ENCODE measurements at regions not wholly inside any gene's neighbourhood (a gene's known extent, or its start where the extent isn't known, plus 50 kb on each side); places are given as distances from the start of the nearest gene placed in this dataset.

GRCh38 chr9:4386819-4387218, 87.0 kb upstream of the GLIS3 start:
- TF ChIP-seq CTCF (CRISPR knock-in tag; IDR thresholded peaks at IDR 0.05) (no peak), NONO (IDR thresholded peaks at IDR 0.05) (no peak), NONO (CRISPR knock-in tag; conservative IDR thresholded peaks at IDR 0.05) (no peak), CEBPB (IDR thresholded peaks at IDR 0.05; ENCODE audit: borderline replicate concordance, low read depth, low read length) (no peak), ZC3H13 (CRISPR knock-in tag; IDR thresholded peaks at IDR 0.05) (no peak), ZNF121 (CRISPR knock-in tag; IDR thresholded peaks at IDR 0.05) (no peak), POLR2A (IDR thresholded peaks at IDR 0.05; ENCODE audit: insufficient read depth in 1 of 2, low read depth in 2 of 2, low read length in 2 of 2) (no peak), CREB3 (CRISPR knock-in tag; IDR thresholded peaks at IDR 0.05) (no peak), JUNB (CRISPR knock-in tag; IDR thresholded peaks at IDR 0.05; ENCODE audit: borderline replicate concordance) (no peak)
- TF ChIP-seq, protein P1, sequence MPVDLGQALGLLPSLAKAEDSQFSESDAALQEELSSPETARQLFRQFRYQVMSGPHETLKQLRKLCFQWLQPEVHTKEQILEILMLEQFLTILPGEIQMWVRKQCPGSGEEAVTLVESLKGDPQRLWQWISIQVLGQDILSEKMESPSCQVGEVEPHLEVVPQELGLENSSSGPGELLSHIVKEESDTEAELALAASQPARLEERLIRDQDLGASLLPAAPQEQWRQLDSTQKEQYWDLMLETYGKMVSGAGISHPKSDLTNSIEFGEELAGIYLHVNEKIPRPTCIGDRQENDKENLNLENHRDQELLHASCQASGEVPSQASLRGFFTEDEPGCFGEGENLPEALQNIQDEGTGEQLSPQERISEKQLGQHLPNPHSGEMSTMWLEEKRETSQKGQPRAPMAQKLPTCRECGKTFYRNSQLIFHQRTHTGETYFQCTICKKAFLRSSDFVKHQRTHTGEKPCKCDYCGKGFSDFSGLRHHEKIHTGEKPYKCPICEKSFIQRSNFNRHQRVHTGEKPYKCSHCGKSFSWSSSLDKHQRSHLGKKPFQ (CRISPR knock-in tag; IDR thresholded peaks at IDR 0.05; ENCODE audit: insufficient replicate concordance) = no peak

All from HepG2 (cell line).